Ectodermal cell (in vitro differentiated cells): ENCODE measurements at regions not wholly inside any gene's neighbourhood (a gene's known extent, or its start where the extent isn't known, plus 50 kb on each side); places are given as distances from the start of the nearest gene placed in this dataset.

Experiments
- H3K27ac ChIP-seq: 2 replicates; pipeline ENCODE4 v1.7.0; 2013; ENCODE audit warnings: mild to moderate bottlenecking, low read depth, low read length; ENCODE audit not compliant: insufficient read depth, poor library complexity, severe bottlenecking
- H3K27me3 ChIP-seq: 2 replicates; pipeline ENCODE4 v1.7.0; 2013; ENCODE audit warnings: mild to moderate bottlenecking, low read length; ENCODE audit not compliant: insufficient read depth, control insufficient read depth, poor library complexity, severe bottlenecking
- H3K36me3 ChIP-seq: one replicate; pipeline ENCODE4 v1.7.0; 2013; ENCODE audit warnings: low read length; ENCODE audit not compliant: control insufficient read depth, insufficient read depth
- H3K4me1 ChIP-seq: one replicate; pipeline ENCODE4 v1.7.0; 2013; ENCODE audit warnings: low read length; ENCODE audit not compliant: control insufficient read depth, insufficient read depth
- H3K4me3 ChIP-seq: 2 replicates; pipeline ENCODE4 v1.7.0; 2013; ENCODE audit warnings: low read depth, low read length, control low read depth; ENCODE audit not compliant: insufficient read depth
- H3K9me3 ChIP-seq: 2 replicates; pipeline ENCODE4 v1.7.0; 2013; ENCODE audit warnings: mild to moderate bottlenecking, low read length, moderate library complexity; ENCODE audit not compliant: control insufficient read depth
- WGBS, 2 experiments: methylation state at CpG; one replicate each; pipeline ENCODE4 v1.1.7; 2013; ENCODE audit warnings: missing lambda C conversion rate in 2 of 2; 5-methylcytosine and 5-hydroxymethylcytosine counted together

DNA sequence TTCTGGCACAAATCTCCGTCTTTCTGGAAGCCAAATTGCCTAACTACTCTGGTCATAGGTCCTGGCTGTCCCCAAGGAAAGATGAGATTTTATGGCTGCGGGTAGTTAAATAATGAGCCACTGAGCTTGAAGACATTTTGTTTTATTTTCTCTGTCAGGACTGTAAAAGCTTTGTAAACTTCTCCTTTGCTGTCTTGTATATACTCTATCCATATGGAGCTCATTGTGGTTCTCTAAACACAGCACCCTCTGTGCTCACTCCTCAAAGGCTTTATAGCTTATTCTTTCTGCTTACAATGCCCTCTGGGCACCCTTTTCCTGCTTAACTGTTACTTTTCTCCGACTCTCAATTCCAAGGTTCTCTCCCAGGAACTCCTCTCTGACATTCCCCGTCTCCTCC is 209.1 kb downstream of the CMPK2 start:
- 86 to 90% methylated on average over 4 of the region's 4 CpGs for WGBS, 2 experiments
- H3K27ac ChIP-seq, result no peak overlapping the region
- H3K9me3 ChIP-seq, result no peaks in the 10 kb centered on the region
- H3K36me3 ChIP-seq, result no peaks in the 10 kb centered on the region
- no peaks in the 10 kb centered on the region for H3K27me3 ChIP-seq
- no peak overlapping the region for H3K4me3 ChIP-seq
- H3K4me1 ChIP-seq, result no peaks in the 10 kb centered on the region

- no peaks in the 10 kb centered on the region for H3K27me3 ChIP-seq
- H3K4me3 ChIP-seq, result no peak overlapping the region
- H3K36me3 ChIP-seq, result no peaks in the 10 kb centered on the region
- H3K9me3 ChIP-seq, result no peaks in the 10 kb centered on the region
- 96% methylated on average over 5 of the region's 5 CpGs for WGBS, 2 experiments
- no peaks in the 10 kb centered on the region for H3K4me1 ChIP-seq
- no peak overlapping the region for H3K27ac ChIP-seq
Observed at GRCh38 chr2:6657136-6657535, 208.6 kb downstream of the CMPK2 start.

DNA sequence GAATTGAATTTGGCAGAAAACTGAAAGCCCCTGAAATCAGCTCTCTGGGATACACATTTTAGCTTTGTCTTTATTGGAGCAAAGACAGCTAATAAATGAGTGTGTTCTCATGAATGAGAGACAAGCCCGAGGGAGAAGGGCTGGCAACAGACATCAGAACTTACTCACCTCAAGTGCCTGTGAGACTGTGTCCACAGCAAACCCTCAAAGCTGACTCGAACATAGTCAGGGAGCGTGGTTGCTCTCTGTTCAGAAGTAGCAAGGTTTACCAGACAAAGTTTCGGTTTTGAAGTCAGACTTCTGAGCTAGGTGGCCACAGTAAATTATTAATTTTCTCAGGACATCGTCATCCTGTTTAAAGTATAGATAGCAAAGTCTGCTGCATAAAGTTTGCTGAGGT is 207.9 kb downstream of the CMPK2 start:
- no peaks in the 10 kb centered on the region for H3K36me3 ChIP-seq
- WGBS, 2 experiments, result 74 to 78% methylated on average over 5 of the region's 5 CpGs
- no peaks in the 10 kb centered on the region for H3K4me1 ChIP-seq
- no peaks in the 10 kb centered on the region for H3K27me3 ChIP-seq
- H3K4me3 ChIP-seq, result no peak overlapping the region
- no peak overlapping the region for H3K27ac ChIP-seq
- no peaks in the 10 kb centered on the region for H3K9me3 ChIP-seq

GRCh38 chr2:6664332-6665061 is 201.2 kb downstream of the CMPK2 start:
- Histone ChIP-seq H3K4me3 (no peak overlapping the region), H3K36me3 (no peaks in the 10 kb centered on the region), H3K9me3 (no peaks in the 10 kb centered on the region), H3K4me1 (peaks cover 7% of the 10 kb centered on the region), H3K27ac (no peak overlapping the region), H3K27me3 (no peaks in the 10 kb centered on the region)
- 92 to 96% methylated on average over 6 to 7 of the region's 7 CpGs for WGBS, 2 experiments

GRCh38 chr2:6665093-6666045 is 200.3 kb downstream of the CMPK2 start:
- Histone ChIP-seq H3K4me3 (no peak overlapping the region), H3K27me3 (no peaks in the 10 kb centered on the region), H3K27ac (no peak overlapping the region), H3K9me3 (no peaks in the 10 kb centered on the region), H3K36me3 (no peaks in the 10 kb centered on the region), H3K4me1 (peaks cover 7% of the 10 kb centered on the region)
- 87 to 88% methylated on average over 8 of the region's 8 CpGs for WGBS, 2 experiments

- 91 to 96% methylated on average over 4 of the region's 4 CpGs for WGBS, 2 experiments
- Histone ChIP-seq H3K36me3 (no peaks in the 10 kb centered on the region), H3K4me1 (peaks cover 7% of the 10 kb centered on the region), H3K9me3 (no peaks in the 10 kb centered on the region), H3K27me3 (no peaks in the 10 kb centered on the region), H3K4me3 (no peak overlapping the region), H3K27ac (no peak overlapping the region)
Observed at GRCh38 chr2:6667326-6667725, 198.4 kb downstream of the CMPK2 start.

DNA sequence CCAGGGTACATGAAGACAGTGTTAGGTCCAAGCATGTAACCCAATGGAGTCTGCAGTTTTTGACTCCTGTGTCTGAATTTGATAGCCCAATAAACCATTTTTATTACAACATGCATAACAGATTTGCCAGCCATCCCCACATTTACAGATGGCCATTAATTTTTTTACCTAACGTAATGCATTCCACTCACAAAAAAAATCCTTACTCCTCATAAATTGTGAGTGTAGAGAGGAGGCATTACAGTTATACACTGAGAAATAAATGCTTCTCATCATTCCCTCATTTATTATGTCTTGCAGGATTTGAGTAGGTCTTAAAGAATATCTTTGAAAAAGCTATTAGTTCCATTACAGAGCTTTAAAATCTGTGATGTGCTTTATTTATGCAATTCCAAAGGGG is 193.8 kb downstream of the CMPK2 start:
- Histone ChIP-seq H3K27ac (no peak overlapping the region), H3K4me1 (no peaks in the 10 kb centered on the region), H3K4me3 (no peak overlapping the region), H3K9me3 (no peaks in the 10 kb centered on the region), H3K27me3 (no peaks in the 10 kb centered on the region), H3K36me3 (no peaks in the 10 kb centered on the region)
- 100% methylated on average over 1 of the region's 1 CpG; no CpG with 5 or more reads in 1 of the 2 experiments for WGBS, 2 experiments

- H3K27ac ChIP-seq, result no peak overlapping the region
- H3K4me1 ChIP-seq, result no peaks in the 10 kb centered on the region
- WGBS, 2 experiments, result 81 to 88% methylated on average over 3 of the region's 3 CpGs
- H3K4me3 ChIP-seq, result no peak overlapping the region
- no peaks in the 10 kb centered on the region for H3K27me3 ChIP-seq
- H3K9me3 ChIP-seq, result no peaks in the 10 kb centered on the region
- H3K36me3 ChIP-seq, result no peaks in the 10 kb centered on the region
Observed at GRCh38 chr2:6674381-6674780, 191.3 kb downstream of the CMPK2 start.

DNA sequence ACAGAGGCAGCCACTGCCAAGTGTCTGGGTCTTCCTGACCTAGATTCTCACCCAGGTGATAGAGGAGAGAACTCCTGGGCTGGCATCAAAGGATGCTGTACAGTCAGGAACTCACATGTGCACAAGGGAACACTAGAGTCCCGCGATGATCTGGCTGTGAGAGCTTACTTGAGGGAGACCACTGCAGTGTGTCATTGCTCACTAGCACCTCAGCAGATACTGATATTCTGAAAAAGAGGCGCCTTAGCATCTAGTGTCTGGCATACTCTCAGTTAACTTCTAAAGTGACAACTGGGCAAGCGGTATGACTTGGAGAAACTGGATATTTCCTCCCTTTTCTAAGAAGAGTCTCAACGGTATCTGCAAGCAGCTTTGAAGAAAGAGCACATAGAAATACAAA is 189.9 kb downstream of the CMPK2 start:
- Histone ChIP-seq H3K27me3 (no peaks in the 10 kb centered on the region), H3K4me1 (no peaks in the 10 kb centered on the region), H3K4me3 (no peak overlapping the region), H3K36me3 (no peaks in the 10 kb centered on the region), H3K9me3 (no peaks in the 10 kb centered on the region), H3K27ac (no peak overlapping the region)
- WGBS, 2 experiments, result 95 to 96% methylated on average over 4 to 5 of the region's 5 CpGs

GRCh38 chr2:6676241-6676640 is 189.5 kb downstream of the CMPK2 start:
- Histone ChIP-seq H3K4me1 (no peaks in the 10 kb centered on the region), H3K27ac (no peak overlapping the region), H3K9me3 (no peaks in the 10 kb centered on the region), H3K27me3 (no peaks in the 10 kb centered on the region), H3K36me3 (no peaks in the 10 kb centered on the region), H3K4me3 (no peak overlapping the region)
- WGBS, 2 experiments, result 81 to 94% methylated on average over 1 of the region's 1 CpG
